Hematopoietic multipotent progenitor cell treated with erythropoietin and hydrocortisone succinate and interleukin-3 and kit ligand, for 15 days (in vitro differentiated cells): ENCODE measurements at regions not wholly inside any gene's neighbourhood (a gene's known extent, or its start where the extent isn't known, plus 50 kb on each side); places are given as distances from the start of the nearest gene placed in this dataset.
A peak's percentile ranks its signal among the peaks of the same experiment; 100 is the strongest.
"Not testable (repeated sequence)": the region's sequence is repeated elsewhere in the genome, so short reads cannot be mapped to it uniquely, and the experiment has no call there.

ENCODE experiments used
- DNase-seq: peaks from one replicate; pipeline ENCODE4 v3.0.0-alpha.2; 2015; ENCODE audit warnings: low spot score

DNA sequence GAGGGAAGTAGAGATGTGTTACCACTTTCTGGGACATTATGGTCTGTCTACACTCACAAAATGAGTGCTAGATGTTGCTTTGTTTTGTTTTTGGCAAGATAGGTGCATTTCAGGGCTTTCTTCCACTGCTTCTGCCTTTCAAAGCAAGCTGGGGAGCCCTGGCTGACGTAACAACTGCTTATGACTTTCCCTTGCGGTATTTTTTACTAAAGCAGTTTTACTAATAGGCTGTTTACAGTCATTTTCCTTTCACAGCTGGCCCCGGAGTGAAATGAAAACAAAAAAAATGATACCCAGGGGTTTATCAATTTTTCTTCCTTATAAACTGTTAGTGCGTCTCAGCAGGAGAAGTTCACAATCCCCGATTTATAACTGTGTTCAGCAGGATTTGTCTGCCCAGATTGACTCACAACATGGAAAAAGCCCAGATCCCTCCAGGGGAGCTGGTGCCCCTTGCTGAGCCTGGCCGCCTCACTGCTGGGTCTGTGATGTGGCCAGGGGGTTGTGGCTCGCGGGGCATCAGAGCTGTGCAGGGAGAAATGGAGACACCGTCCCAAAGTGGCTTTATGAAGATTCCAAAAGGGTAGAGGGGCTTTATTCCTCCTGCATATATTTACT is 184.4 kb upstream of the HS3ST3A1 start:
- no peak for DNase-seq

DNA sequence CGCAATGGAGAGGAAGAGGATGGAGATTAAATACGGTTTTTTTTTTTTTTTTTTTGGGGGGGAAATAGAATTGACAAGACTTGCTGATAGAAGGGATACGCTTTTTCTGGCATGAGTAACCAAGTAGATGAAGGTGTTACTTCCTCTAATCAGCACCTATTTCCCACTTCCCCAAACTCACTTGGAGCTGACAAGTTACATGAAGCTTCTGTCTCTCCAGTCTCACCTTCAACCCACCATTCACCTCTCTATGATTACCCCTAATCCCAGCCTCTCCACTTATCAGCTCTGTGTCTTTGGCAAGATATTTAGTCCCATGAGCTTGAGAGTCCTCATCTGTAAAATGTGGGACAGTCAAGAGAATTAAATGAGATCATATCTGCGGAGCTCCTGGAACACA is 185.9 kb upstream of the HS3ST3A1 start:
- DNase-seq: no peak

DNA sequence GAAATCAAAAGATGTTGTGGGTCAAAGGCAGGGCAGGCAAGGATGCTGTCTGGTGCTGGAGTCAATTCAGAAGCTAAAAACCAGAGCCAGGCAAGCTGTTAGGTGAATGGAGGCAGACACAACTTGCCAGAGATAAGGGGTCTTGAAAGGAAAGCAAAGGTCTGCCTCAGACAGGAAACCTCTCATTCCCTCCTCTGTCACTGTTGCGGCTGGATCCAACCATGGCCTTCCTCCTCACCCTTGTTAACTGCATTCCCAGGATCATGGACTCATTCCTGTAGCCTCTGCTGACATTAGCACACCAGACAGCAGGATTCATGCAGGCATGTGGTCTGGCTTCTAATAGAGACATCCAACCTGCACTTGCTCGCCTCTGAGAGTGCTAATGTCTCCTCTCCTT is 186.7 kb upstream of the HS3ST3A1 start:
- DNase-seq: no peak

DNA sequence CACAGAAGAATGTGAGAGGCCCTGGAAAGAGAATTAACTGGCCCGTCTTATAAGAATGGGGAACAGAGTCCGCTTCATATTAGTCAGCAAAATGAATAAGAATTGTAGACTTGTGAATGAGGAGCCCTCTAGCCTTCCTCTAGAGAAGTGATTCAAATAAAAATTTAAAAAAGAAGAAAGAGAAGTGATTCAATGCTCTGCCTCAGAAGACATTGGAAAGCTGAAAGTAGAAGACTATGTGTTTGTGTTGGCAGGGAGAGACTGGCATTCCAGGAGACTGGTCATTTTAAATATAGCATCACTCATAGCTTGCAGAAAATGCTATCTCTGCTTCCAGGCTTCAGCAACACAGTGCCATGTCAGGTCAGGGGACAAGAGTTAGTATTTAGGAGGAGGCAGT is 190.6 kb upstream of the HS3ST3A1 start:
- no peak for DNase-seq

DNA sequence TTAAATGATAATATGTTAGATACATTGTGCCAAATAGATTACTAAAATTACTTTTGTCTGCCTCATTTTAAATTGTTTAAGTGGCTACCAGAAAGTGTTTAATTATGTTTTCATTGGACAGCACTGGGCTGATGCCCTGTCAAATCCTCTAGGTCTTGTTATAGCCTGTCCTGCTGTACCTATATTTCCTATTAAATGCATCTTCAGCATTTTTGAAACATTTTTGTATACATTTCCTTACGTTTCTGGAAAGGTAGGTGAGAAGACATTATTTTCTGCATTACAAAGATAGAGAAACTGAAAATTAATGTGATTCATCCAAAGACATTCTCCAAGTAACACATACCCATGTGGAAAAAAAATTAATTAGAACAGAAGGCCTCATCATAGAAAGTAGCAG is 192.2 kb upstream of the HS3ST3A1 start:
- DNase-seq: no peak

DNA sequence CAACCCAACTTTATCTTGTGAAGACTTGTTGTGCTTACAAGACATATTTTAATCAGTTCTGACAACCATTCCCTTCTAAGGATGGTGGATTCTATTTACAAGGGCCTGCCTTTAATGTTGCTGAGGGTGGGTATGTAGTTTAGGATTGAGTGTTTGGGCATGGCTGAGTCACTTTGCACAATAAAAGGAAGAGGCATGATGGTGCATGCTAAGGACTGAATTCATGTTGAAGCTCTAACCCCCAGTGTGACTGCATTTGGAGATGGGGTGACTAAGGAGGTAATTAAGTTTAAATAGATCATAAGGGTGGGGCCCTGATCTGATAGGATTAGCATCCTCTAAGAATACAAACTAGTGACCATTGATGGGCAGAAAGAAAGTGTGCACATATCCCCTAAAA is 196.1 kb upstream of the HS3ST3A1 start:
- no peak for DNase-seq

DNA sequence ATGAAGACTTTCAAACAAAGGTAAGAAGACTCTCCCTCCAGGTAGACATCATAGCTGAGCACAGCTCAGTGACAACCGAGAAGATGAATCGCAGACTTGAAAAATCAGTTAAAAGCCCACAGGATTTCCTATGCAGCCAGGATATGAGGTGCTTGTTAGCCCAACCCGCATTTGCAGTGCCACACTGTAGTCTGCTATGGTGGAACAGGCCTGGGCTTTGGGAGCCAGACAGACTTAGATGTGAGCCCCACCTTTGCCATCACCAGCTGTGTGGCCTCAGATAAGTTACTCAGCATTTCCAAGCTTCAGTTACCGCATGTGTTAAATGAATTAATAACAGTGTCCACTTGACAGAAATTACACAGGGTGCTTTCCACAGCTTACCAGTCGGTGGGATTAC is 204.4 kb upstream of the HS3ST3A1 start:
- DNase-seq: peak; percentile 2

DNA sequence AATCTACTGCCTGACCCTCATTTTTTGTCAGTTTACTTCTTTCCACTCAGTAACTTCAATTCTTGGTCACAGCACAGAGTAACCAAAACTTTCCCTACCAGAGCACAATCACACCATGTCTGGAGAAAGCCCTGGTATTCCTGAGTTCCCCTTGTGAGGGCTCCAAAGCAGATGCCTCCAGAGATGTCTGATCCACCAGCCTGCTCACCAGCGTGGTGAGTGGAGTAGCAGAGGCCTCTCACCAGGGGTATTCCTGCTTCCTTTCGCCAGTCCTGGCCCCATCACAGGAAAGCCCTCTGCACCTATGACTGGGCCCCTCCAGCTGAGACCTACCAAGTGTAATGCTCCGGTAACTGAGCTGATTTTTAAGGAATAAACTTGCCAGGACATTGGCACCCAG is 205.4 kb upstream of the HS3ST3A1 start:
- no peak for DNase-seq

DNA sequence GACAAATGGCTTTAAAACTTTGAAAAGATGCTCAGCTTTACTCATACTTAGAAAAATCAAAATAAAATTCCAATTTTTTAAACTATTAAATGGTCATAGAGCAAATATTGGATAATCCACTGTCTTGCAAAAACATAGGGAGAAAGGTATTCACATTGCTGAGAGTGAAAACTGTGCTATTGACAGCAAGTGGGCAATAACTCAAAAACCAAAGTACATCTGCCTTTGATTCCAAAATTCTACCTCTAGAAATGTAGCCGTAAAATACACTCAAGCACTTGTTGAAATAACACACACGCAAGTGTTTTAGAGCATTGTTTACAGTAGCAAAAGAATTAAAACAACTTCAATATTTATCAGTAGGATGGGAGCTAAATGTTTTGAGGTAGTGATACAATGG is 210.6 kb upstream of the HS3ST3A1 start:
- no peak for DNase-seq

DNA sequence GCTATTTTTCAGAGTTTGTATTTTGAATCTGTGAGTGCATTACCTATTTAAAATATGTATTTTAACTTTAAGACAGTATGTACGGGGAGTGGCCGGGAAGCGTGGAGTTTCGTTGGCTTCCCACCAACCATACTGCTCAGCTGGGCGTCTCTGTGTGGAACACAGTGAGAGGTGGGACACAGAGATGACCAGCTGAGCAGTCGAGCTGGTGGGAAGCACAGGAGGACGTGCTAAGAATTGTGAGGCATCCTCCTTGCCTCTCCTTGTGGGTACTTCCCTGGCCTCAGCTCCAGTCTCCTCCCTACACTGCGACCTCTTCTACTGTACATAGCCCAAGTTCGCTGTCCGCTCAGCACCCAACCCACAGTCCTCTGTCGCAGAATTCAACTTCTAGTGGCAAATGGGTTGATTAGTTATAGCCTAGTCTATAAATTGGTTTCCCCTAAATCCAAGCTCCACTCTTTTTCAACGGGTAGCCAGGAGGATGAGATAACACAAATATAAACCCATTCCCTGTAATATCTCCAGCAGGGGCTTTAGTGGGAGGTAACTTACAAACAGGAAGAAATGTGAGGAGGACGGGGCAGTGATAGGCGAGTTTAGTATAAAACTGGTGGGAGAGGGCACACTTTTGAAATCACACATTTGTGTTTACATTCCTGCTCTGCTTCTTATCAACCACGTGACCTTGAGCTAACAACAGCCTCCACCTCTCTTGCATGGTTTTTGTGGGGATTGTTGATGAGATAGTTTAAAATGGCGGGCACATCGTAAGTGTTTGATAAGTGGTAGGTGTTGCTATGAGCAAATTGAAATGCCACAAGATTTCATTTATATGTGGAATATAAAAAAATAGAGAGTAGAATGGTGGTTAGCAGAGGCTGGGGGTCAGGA is 211.9 kb upstream of the HS3ST3A1 start:
- DNase-seq: no peak

DNA sequence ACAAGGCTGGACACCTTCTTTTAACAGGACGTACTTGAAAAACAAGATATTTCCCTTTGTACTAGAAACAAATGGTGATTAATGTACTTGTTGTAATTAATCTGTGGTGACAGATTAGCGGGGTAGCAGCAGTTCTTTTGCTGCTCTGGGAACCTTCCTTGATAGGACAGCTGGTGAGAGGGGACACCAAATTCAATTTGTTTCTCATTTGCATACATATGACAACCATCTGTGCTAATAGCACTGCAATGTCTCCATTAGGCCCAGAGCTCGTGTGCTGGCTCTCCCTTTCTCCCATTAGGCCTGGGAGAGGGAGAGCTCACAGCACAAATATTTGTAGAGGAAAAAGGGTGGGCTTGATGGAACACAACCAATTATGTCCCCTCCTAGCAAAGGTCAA is 221.0 kb upstream of the HS3ST3A1 start:
- DNase-seq: no peak

DNA sequence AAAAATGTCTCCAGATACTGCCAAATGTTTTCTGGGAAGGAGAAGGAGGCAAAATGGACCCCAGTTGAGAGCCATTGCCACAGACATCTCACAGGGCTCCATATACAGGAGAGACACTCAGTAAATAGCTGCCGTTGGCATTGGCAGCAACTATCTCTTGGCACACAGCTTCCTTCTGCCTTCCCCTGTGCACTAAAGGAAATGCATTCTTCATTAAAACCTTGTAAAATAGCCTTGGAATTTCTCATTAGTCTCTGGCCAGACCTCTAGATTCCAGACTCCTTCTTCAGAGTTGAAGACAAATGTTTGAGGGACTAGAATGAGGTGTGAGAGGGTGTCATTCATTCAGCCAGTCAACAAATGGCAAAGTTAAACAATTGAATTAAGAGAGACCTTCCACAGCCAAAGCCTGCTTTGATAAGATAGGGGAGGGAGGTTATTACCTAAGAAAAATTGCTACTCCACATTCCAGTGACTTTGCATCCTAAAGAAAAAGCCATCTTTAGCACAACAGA is 223.9 kb upstream of the HS3ST3A1 start:
- no peak for DNase-seq

DNA sequence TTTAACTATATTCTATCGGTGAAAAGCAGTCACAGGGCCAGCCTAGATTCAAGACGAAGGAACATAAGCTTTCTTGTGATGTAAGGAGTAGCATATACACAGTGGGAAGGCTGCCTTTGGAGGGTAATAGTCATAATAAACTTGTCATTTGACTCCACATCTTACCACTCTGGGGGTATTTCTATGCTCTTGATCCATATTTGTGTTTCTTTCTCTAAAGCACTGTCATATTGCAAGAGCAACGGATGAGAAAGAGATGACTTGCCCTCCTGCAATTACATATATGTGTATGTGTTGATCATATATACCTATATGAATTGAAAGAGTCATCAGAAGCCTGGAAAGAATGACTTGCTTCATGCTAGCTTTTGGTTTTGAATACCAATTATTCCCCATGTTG is 225.4 kb upstream of the HS3ST3A1 start:
- DNase-seq: no peak

DNA sequence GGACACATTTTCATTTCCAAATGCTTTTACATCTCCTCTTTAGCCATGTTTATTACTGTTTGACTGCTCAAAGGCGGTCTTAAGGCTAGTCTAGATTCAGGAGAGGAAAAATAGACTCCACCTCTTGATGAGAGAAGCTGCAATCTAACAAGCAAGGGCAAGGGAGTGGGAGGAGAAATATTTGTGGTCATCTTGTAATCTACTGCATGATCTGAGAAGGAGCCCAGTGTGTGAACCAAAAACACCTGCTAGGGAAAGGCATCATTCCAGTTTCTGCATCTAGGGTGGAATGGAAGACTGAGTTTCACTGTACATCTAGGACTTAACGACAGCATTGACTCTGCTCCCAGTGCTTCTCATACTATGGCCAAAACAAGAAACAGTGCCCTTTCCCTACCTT is 232.2 kb upstream of the HS3ST3A1 start:
- DNase-seq: no peak

DNA sequence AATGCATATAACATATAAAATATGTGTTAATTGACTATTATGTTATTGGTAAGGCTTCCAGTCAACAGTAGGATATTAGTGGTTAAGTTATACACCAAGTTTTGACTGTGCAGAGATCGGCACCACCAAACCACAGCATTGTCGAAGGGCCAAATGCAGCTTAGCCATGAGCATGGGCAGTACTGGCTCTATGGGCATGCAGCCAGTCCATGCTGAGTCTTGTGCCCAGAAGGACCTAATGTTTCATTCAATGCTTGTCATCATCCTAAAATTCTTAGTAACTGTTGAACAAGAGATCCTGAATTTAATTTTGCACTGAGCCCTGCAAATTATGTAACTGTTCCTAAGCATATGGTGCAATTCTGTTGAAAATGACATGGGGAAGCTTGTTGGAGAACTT is 233.4 kb upstream of the HS3ST3A1 start:
- DNase-seq: no peak

DNA sequence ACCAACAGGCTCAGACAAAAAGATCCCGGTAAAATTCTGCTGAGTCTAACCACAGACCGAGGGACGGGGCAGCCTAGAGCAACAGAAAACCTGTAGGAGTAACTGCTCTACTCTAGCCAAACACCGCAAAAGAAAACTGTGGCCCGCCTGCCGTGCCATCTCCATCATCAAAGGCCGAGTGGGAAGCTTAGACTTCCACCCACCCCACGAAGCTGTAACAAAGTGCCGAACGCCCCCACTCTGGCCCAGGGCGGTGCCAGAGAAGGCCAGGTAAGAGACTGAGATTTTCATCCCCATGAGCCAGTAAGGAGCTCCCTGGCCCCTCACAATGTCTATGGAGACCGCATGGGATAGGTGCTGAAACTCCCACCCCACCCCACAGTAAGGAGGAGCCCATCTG is 231.9 kb upstream of the COX10 start:
- no peak for DNase-seq

DNA sequence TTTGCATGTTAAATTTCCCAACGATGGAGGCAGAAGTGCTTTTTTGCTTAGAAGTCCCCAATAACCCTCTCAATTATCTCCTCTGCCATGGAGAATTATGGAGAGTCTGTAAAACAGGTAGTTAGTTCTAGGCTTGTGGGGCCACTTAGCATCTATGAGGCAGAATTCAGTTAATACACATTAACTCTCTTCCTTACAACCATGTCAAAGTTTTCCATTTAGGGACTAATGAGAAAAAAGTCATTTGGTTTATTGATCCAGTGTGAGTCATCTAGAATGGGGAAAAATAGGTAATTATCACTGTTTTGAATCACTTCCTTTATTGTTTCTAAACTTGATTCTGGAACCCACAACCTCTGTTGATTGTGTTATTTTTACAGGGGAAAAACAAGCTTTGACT is 229.1 kb upstream of the COX10 start:
- DNase-seq: no peak

DNA sequence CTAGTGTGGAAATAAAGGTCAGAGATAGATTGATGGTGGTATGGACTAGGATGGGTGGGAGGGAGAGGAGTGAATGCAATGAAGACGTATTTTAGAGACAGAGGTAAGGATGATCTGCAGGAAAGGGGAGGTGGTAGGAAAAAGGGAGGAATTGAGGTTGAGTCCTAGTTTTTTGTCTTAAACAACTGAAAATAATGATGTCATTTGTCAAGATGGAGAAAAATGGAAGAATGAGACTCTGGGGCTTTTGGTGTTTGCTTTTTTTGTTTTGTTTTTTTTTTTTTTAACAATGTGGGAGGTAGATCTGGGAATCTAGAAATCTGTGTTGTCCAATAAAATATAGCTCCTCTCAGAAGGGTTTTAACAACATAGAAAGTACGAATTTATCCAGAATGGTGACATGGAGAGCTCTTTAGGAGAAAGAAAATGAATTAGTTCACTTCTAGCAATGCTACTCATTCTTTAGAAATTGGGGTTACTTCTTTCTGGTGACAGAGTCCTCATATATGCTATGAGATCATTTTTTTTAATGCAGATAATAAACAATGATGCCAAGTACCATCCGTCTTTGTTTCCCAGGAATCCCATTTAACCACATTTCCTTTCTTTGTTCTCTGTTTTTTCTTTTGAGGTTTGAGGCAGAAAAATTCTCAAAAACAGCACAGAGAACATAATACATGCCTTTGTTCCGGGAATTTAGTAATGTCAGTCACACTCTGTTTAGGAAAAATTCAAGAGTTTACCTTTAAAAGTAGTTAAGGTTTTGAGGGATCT is 225.3 kb upstream of the COX10 start:
- DNase-seq: no peak

DNA sequence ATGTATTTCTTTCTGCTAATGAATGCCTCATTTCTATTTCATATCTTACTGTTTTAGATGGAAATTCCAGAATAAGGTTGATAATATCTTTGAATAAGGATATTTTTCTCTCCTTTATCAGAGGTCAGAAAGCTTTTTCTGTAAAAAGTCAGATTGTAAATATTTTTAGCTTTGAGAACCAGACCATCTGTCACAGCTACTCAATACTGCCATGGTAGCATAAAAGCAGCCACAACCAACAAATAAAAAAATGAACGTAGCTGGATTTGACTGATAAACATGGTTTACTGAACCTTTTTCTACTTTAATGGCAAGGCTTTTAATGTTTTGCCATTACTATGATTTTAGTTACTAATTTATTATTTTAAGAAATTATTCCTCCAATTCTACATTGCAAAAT is 217.4 kb upstream of the COX10 start:
- DNase-seq: no peak

DNA sequence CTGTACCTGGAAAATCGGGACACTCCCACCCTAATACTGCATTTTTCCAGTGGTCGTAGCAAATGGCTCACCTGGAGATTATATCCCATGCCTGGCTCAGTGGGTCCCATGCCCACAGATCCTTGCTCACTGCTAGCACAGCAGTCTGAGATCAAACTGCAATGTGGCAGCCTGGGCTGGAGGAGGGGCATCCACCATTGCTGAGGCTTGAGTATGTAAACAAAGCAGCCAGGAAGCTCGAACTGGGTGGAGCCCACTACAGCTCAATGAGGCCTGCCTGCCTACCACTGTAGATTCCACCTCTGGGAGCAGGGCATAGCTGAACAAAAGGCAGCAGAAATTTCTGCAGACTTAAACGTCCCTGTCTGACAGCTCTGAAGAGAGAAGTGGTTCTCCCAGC is 213.6 kb upstream of the COX10 start:
- not testable (repeated sequence) for DNase-seq

DNA sequence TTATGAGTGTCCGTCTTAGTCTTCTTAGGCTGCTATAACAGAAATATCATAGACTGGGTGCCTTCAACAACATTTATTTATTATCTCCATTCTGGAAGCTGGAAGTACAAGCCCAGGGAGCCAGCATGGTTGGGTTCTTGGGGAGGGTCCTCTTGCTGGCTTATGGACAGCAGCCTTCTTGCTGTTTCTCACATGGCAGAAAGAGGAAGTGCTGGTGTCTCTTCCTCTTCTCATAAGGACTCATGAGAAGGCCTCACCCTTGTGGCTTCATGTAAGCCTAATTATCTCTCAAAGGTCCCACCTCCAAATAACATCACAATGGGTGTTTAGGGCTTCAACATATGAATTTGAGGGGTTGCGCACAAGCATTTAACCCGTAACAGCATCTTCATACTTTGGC is 207.0 kb upstream of the COX10 start:
- DNase-seq: no peak

DNA sequence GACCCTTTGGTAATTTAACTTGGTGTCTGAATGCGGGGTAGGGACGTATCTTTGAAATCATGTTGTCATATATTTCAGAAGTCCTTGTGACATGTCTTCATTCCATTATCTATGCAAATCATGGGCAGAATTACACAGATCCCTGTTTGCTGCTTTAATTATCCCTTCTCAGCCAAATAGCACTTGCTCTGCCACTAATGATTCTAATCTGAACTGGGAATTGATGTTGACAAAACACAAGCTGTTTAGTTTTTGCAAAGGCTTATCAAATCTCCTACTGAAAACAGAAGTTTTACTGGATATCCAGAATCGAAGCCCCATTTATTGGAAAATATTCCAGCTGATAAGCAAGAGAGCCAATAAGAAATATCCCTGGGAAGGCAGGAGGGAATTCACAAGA is 205.9 kb upstream of the COX10 start:
- no peak for DNase-seq

DNA sequence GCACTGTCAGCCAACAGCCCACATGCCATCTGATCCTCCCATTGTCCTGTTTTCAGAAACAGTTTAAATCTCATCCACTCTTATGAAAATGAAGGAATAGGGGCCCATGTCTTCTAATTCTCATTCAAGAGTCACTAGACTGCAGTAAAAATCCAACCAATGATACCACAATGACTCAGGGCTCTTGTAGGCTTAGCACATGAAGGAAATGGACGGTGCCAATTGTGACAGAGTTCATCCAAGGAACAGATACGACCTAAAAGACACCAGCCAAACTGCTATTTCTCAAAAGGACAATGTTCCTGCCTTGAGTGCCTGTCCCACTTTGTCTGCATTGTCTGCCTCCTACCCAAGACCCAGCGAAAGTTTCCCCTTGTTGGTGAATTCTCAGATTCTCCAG is 204.8 kb upstream of the COX10 start:
- DNase-seq: no peak
